Stimulated activated CD4-positive, alpha-beta T cell treated with anti-CD3 and anti-CD28 coated beads, Interleukin-15, amount 100 ng/mL, for 24 hours (primary cell): ENCODE measurements at regions not wholly inside any gene's neighbourhood (a gene's known extent, or its start where the extent isn't known, plus 50 kb on each side); places are given as distances from the start of the nearest gene placed in this dataset.

Experiments used
- DNase-seq: peaks from one replicate; pipeline ENCODE4 v3.0.0-alpha.2; 2020

DNA sequence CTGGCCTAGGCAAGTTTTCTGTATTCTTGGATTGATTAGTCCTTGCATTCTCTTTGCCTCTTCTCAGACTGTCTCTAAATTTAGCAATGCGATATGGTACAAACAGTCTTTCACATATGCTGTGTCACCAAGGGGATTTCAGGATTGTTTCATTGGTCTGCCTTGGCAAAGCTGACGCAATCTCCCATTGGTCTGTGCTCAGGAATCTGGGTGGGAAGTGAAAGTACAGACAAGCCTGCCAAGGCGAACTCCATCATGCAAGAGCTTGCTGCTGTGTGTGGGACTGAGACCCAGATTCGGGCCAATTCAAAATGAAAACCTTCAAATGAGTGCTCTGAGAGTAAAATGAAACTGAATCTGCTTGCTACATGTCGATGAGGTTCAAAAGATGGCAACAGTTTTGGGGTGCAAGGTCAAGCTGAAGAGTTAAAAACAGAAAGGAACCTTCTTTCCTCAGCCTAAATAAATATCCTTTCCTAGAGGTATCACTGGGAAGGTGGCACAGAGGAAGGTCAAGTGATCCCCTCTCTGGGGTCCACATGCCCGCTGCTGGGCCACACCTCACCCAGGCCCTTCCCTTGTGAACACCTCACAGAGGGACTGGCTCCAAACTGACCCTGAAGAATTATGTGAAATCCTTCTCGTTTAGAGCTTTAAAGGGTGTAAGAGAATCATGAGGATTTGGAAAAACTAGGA lies 198.8 kb upstream of the PREP start:
- DNase-seq, result peak; percentile 57

- DNase-seq, result no peak
These were observed 197.7 kb upstream of the PREP start for GRCh38 chr6:105600336-105601260.

GRCh38 chr6:105598264-105598663 lies 195.4 kb upstream of the PREP start:
- DNase-seq, result no peak

GRCh38 chr6:105596284-105596755 lies 193.4 kb upstream of the PREP start:
- no peak for DNase-seq

GRCh38 chr6:105595829-105596228 lies 192.9 kb upstream of the PREP start:
- no peak for DNase-seq

GRCh38 chr6:105594821-105595220 lies 191.9 kb upstream of the PREP start:
- DNase-seq, result no peak

GRCh38 chr6:105593805-105594671 lies 191.2 kb upstream of the PREP start:
- no peak for DNase-seq

- no peak for DNase-seq
These were observed 190.3 kb upstream of the PREP start for GRCh38 chr6:105593056-105593690.

GRCh38 chr6:105592329-105592728 lies 189.4 kb upstream of the PREP start:
- DNase-seq, result no peak

DNA sequence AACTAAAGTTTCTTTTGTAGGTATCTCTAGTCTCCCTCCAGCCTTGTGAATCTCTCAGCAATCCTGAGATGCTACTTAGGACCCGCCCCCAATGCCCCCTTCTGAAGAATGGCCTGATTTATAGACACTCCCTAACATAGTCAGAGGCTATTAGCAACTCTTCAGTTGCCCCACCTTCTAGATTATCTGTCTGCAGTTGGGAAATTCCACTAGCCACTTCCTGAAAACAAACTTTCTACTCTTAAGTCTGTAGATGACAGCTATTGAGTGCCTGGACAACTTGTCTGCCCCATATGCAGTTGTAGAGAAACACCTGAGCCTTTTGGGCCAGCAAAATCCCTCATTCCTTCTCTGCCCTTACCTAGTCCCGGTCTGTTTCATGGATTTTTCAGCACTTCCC lies 188.2 kb upstream of the PREP start:
- no peak for DNase-seq

DNA sequence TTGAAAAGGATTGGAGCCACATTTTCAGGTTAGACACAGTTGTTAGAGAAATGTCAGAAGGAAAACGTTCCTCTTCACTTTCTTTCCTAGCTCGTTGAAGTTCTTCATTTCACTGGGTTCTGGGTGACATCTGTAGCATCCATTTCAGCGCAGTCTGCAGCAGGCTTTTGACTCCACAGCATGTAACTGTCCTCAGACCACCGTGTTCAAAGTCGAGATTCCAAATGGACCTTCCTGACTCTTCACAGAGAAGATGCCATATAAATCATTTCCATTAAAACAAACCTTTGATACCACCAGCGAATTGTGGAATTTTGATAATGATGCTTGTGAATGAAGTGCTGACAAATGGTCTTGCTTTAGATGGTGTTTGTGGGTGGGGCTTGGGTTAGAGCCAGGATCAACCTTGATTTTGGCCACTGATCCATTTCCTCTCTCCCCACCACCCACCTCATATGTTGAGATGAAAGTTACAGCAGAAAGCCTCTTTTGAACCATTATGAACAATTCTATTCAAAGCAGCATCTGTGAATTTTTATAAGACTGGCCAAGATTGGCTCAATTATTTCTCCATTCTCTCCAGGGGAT lies 185.3 kb upstream of the PREP start:
- no peak for DNase-seq

DNA sequence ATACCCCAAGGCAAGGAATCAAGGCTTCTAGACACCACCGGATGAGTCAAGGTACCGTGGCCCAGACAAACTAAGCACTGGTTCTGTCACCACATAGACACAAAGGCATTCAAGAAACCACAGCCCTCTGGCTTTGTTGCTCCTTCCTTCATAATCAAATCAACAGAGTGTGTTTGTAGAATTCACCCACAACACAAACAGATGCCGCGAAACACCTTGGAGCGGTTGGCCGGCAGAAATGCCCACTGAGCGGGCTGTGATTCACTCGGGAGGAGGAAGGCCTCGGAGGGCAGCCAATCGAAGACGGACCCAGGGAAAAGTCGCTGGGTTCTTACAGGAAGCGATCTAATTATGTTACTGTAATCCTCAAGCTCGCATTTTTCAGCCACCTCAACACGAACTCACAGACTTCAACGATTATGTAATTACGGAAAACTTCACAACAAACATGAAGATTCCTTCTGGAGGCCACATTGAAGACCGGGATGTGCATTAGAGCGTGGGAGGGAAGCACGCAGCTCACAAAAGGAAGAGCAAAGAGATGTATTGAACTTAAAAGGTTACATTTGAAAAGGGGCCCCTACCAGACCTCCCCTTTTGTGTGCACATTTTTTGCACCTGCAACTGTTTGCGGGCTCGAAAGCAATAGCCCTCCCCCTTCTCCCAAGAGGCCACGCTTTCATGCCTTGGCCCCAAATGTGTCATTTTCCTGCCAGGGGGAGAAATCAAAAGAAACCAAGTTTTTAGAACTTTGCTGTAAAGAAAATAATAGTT lies 184.7 kb upstream of the PREP start:
- no peak for DNase-seq

DNA sequence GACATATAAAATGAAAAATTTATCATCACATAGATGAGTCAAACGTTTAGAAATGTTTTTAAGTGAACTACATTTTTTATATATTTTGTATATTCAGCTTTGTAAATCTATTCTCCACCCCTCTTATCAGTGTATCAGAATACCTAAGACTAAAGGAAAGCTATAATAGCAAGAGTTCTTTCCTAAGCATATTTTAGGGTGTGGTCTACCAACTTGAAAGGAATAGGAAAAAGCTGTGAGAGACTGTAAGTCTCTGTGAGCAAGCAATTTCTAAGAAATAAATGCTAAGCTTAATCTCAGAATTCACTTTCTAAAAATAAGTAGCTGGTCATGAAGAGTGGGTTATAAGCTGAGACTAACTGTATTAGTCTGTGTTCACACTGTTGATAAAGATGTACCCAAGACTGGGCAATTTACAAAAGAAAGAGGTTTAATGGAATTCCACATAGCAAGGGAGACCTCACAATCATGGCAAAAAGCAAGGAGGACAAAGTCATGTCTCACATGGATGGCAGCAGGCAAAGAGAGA lies 175.4 kb upstream of the PREP start:
- no peak for DNase-seq

DNA sequence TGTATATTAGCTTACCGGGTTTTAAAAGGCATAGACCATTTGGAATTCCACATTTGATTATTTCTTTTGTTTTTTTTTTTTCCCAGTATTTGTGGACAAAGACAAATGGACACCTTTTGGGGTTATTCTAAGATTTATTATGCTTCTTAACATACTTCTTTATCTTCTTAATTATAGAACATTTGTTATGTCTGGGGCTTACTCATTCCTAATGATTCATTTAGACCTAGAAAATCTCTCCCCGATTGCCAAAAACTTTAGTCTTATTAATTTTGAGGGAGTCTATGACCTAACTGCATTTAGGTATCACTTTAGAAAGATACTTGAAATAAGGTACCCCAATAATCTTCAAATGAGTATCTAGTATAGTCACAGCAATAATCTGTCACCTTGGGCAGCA lies 170.7 kb upstream of the PREP start:
- no peak for DNase-seq

- no peak for DNase-seq
These were observed 170.3 kb upstream of the PREP start for GRCh38 chr6:105573138-105573537.

DNA sequence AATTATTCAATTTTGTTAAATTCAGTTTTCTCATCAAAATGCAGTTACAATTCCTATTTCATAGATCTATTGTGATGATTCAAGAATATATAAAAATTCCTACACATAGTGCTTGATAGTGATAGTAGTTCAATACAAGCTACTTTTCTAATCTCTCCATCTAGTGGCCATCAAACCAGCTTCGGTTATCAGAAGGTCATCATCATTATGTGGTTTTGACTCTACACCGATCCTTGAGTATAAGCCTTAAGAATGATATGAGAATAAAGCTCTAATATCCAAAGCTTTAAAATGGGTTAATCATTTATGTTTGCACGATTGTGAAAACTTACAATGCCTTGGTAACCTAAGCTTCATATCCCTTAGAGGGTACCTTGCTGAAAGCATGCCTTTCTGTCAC lies 167.5 kb upstream of the PREP start:
- DNase-seq, result no peak

- no peak for DNase-seq
These were observed 166.8 kb upstream of the PREP start for GRCh38 chr6:105569706-105570105.

- DNase-seq, result no peak
These were observed 165.9 kb upstream of the PREP start for GRCh38 chr6:105568751-105569150.

GRCh38 chr6:105568142-105568541 lies 165.3 kb upstream of the PREP start:
- DNase-seq, result no peak

GRCh38 chr6:105567140-105567539 lies 164.3 kb upstream of the PREP start:
- DNase-seq, result no peak

DNA sequence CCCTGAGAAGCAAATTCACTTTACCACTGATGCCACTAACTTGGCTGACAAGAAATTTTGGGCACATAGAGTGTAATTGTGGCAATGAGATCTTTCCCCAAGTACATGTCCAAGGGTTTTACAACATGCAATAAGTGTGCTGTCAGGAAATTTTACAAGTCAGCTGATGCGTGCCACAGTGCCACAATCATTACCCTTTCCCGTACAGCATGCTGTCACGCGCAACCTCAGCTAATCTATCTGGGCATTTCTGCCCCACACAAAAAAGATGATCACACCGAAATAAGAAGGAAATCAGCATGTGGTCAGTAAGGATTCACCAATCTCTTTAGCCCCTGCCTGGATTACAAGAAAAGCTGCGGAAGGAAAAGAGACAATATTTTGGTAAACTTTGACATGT lies 163.6 kb upstream of the PREP start:
- DNase-seq, result no peak
